GM12865 (cell line): ENCODE measurements at regions not wholly inside any gene's neighbourhood (a gene's known extent, or its start where the extent isn't known, plus 50 kb on each side); places are given as distances from the start of the nearest gene placed in this dataset.

Experiments
- DNase-seq: peaks from one replicate; pipeline ENCODE4 v3.0.0; 2010; ENCODE audit warnings: low read depth
- H3K4me3 ChIP-seq: 2 replicates; pipeline ENCODE4 v1.5.1; 2011; ENCODE audit warnings: mild to moderate bottlenecking, low read depth, low read length, control low read depth
- CTCF ChIP-seq: IDR thresholded peaks from 2 replicates; pipeline ENCODE4 v1.5.1; 2011; ENCODE audit warnings: low read length, control low read depth, low read depth, inconsistent platforms; ENCODE audit not compliant: insufficient read depth; ENCODE audit errors: missing control alignments

DNA sequence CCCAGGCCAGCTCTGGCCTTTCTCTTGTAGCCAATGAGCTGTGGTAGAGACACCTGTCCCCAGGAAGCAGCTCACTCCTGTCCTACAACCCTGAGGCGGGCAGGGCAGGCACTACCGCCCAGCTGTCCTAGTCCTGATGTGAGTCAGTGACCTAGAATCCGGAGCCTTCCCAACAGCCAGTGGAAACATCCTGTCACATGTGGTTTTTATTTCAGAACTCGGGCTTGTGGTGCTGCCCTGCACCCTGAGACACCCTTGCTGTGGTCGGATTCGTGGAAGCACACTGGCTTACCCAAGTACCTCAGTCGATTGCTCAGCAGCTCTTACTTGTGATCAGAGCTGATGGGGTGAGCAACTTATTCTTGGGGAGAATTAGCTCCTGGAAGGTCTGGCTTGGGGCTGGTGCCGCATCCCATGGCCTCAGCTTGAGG, 83.6 kb upstream of the ARHGEF7 start:
- no peak overlapping the region for H3K4me3 ChIP-seq
- peak; percentile 33 for DNase-seq
- no peak for TF ChIP-seq CTCF

DNA sequence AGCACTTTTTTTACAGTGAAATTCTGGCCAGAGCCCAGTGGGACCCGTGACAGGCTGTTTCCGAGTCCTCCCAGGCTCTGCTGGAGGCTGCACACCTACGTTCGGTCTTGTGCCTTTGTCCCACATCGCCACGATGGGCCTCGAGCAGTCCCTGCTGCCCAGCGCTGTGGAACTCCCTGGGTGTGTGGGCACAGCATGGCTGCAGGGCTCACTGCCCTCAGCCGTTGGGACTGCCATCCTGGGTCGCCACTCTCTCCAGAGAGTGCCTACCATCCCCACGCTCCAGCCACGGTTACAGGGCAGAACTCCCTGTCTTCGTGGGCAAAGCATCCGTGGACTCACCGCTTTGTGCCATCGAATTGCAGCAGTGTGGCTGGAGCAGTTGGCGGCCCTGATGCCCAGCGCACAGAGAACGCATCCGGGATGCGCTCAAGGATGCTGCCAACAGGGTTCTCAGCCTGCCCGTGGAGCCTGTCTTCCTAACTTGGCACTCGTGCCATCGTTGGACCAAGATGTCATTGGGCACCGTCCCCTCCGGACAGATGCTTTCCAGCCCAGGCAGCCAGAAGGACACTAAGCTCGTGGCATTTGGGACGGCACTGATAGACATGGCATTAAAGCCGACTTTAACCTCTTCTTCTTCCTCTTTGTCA, 85.0 kb upstream of the ARHGEF7 start:
- TF ChIP-seq CTCF = no peak
- DNase-seq = no peak
- H3K4me3 ChIP-seq = no peak overlapping the region

- no peak for TF ChIP-seq CTCF
- no peak overlapping the region for H3K4me3 ChIP-seq
- DNase-seq = no peak
Observed at GRCh38 chr13:111027458-111028439, 87.4 kb upstream of the ARHGEF7 start.

- DNase-seq = no peak
- no peak overlapping the region for H3K4me3 ChIP-seq
- TF ChIP-seq CTCF = no peak
Observed at GRCh38 chr13:111025310-111025709, 89.8 kb upstream of the ARHGEF7 start.

- no peak overlapping the region for H3K4me3 ChIP-seq
- no peak for TF ChIP-seq CTCF
- DNase-seq = no peak
Observed at GRCh38 chr13:111022886-111023285, 92.2 kb upstream of the ARHGEF7 start.

GRCh38 chr13:111022241-111022640, 92.9 kb upstream of the ARHGEF7 start:
- no peak for TF ChIP-seq CTCF
- DNase-seq = no peak
- H3K4me3 ChIP-seq = no peak overlapping the region
